Neural cell (in vitro differentiated cells): ENCODE measurements at regions not wholly inside any gene's neighbourhood (a gene's known extent, or its start where the extent isn't known, plus 50 kb on each side); places are given as distances from the start of the nearest gene placed in this dataset.

Experiments
- H2AFZ ChIP-seq: fragments of 200-600, 300-800 bp; sonication (generic), shearing (Covaris generic); 2 replicates; pipeline ENCODE4 v1.6.0; 2014; ENCODE audit warnings: low read depth, mild to moderate bottlenecking, antibody characterized with exemption, low read length, moderate library complexity
- H3F3A ChIP-seq: fragments of 200-600 bp; shearing (Covaris generic); 2 replicates; pipeline ENCODE4 v1.6.1; 2016; ENCODE audit warnings: mild to moderate bottlenecking, moderate library complexity, mixed read lengths, antibody characterized with exemption, low read length; ENCODE audit not compliant: insufficient read depth, poor library complexity, severe bottlenecking
- H3K27ac ChIP-seq: fragments of 200-600, 300-800 bp; sonication (generic), shearing (Covaris generic); 2 replicates; pipeline ENCODE4 v1.5.1; 2014; ENCODE audit warnings: mild to moderate bottlenecking, low read length, moderate library complexity
- H3K27me3 ChIP-seq: fragments of 300-800, 200-600 bp; sonication (generic), shearing (Covaris generic); 2 replicates; pipeline ENCODE4 v1.6.0; 2014; ENCODE audit warnings: mild to moderate bottlenecking, low read depth, low read length, moderate library complexity; ENCODE audit not compliant: insufficient read depth
- H3K36me3 ChIP-seq: fragments of 300-800, 200-600 bp; sonication (generic), shearing (Covaris generic); 2 replicates; pipeline ENCODE4 v1.5.1; 2014; ENCODE audit warnings: mild to moderate bottlenecking, antibody characterized with exemption, low read length, moderate library complexity; ENCODE audit not compliant: insufficient read depth
- H3K4me2 ChIP-seq: fragments of 300-800, 200-600 bp; sonication (generic), shearing (Covaris generic); 2 replicates; pipeline ENCODE4 v1.6.0; 2014; ENCODE audit warnings: mild to moderate bottlenecking, low read length
- H3K4me3 ChIP-seq: fragments of 300-800, 200-600 bp; sonication (generic), shearing (Covaris generic); 2 replicates; pipeline ENCODE4 v1.5.1; 2014; ENCODE audit warnings: mild to moderate bottlenecking, low read length, moderate library complexity
- H3K79me2 ChIP-seq: fragments of 200-600 bp; shearing (Covaris generic); replicated peaks from 2 replicates; pipeline ENCODE4 v1.6.0; 2014; ENCODE audit warnings: mild to moderate bottlenecking, low read length, moderate library complexity; ENCODE audit not compliant: insufficient read depth
- H3K9ac ChIP-seq: fragments of 300-800, 200-600 bp; sonication (generic), shearing (Covaris generic); 2 replicates; pipeline ENCODE4 v1.6.1; 2016; ENCODE audit warnings: mild to moderate bottlenecking, low read length, mixed read lengths
- H3K9me2 ChIP-seq: fragments of 200-600 bp; shearing (Covaris generic); 2 replicates; pipeline ENCODE4 v1.6.1; 2016; ENCODE audit warnings: mild to moderate bottlenecking, low read length, mixed read lengths; ENCODE audit not compliant: insufficient read depth
- H3K9me3 ChIP-seq: fragments of 200-600, 300-800 bp; sonication (generic), shearing (Covaris generic); 2 replicates; pipeline ENCODE4 v1.6.1; 2016; ENCODE audit warnings: mild to moderate bottlenecking, mixed run types, low read length, moderate library complexity, mixed read lengths
- H4K20me1 ChIP-seq: fragments of 200-600 bp; shearing (Covaris generic); 2 replicates; pipeline ENCODE4 v1.6.1; 2016; ENCODE audit warnings: mild to moderate bottlenecking, mixed run types; ENCODE audit not compliant: insufficient read depth
- CTCF ChIP-seq: fragments of 450-650 bp; IDR thresholded peaks from 2 replicates; pipeline ENCODE4 v1.5.1; 2014; ENCODE audit warnings: antibody characterized with exemption, mild to moderate bottlenecking, moderate library complexity; ENCODE audit not compliant: poor library complexity, severe bottlenecking
- EP300 ChIP-seq: fragments of 450-650 bp; conservative IDR thresholded peaks from 2 replicates; pipeline ENCODE4 v1.6.1; 2014; ENCODE audit warnings: antibody characterized with exemption, mild to moderate bottlenecking, moderate library complexity; ENCODE audit not compliant: poor library complexity, severe bottlenecking
- EZH2 ChIP-seq: fragments of 200-600, 300-800 bp; shearing (Covaris generic), sonication (generic); IDR thresholded peaks from 2 replicates; pipeline ENCODE4 v1.6.1; 2014; ENCODE audit warnings: antibody characterized with exemption, low read length, borderline replicate concordance, mild to moderate bottlenecking; ENCODE audit not compliant: insufficient read depth, poor library complexity, severe bottlenecking
- MXI1 ChIP-seq: fragments of 450-650 bp; conservative IDR thresholded peaks from 2 replicates; pipeline ENCODE4 v1.6.1; 2014; ENCODE audit warnings: antibody characterized with exemption, mild to moderate bottlenecking; ENCODE audit not compliant: poor library complexity, severe bottlenecking
- POLR2AphosphoS5 ChIP-seq: IDR thresholded peaks from 2 replicates; pipeline ENCODE4 v1.6.1; 2012
- RAD21 ChIP-seq: fragments of 450-650 bp; conservative IDR thresholded peaks from 2 replicates; pipeline ENCODE4 v1.6.1; 2014; ENCODE audit warnings: antibody characterized with exemption, mild to moderate bottlenecking, moderate library complexity
- REST ChIP-seq: IDR thresholded peaks from 2 replicates; pipeline ENCODE4 v1.6.1; 2012; ENCODE audit warnings: borderline replicate concordance
- SMC3 ChIP-seq: fragments of 450-650 bp; conservative IDR thresholded peaks from 2 replicates; pipeline ENCODE4 v1.6.1; 2014; ENCODE audit warnings: antibody characterized with exemption, mild to moderate bottlenecking, moderate library complexity; ENCODE audit not compliant: poor library complexity
- TAF1 ChIP-seq: IDR thresholded peaks from 2 replicates; pipeline ENCODE4 v1.6.1; 2012; ENCODE audit warnings: low read depth

- Histone ChIP-seq H3K79me2 (no peaks in the 10 kb centered on the region), H3K9me3 (no peaks in the 10 kb centered on the region), H3K4me3 (no peak overlapping the region), H3F3A (peaks cover 2% of the 10 kb centered on the region), H2AFZ (no peak overlapping the region), H3K4me2 (peak overlapping the region; percentile 46), H3K9ac (no peak overlapping the region), H3K9me2 (no peaks in the 10 kb centered on the region), H4K20me1 (no peaks in the 10 kb centered on the region), H3K27me3 (no peaks in the 10 kb centered on the region), H3K36me3 (no peaks in the 10 kb centered on the region), H3K27ac (peak overlapping the region; percentile 60)
- TF ChIP-seq TAF1 (no peak), RAD21 (no peak), REST (no peak), CTCF (no peak), MXI1 (no peak), POLR2AphosphoS5 (no peak), EP300 (no peak), SMC3 (no peak), EZH2 (no peak)
Observed at GRCh38 chr3:118810499-118811035, 224.1 kb downstream of the IGSF11 start.

GRCh38 chr3:118811236-118811732 lies 223.4 kb downstream of the IGSF11 start:
- Histone ChIP-seq H3K79me2 (no peaks in the 10 kb centered on the region), H3K9me3 (no peaks in the 10 kb centered on the region), H3K4me2 (peak overlapping the region; percentile 46), H3K36me3 (no peaks in the 10 kb centered on the region), H3K27ac (peak overlapping the region; percentile 60), H3K4me3 (no peak overlapping the region), H3K9me2 (no peaks in the 10 kb centered on the region), H4K20me1 (no peaks in the 10 kb centered on the region), H3F3A (no peaks in the 10 kb centered on the region), H3K27me3 (no peaks in the 10 kb centered on the region), H3K9ac (no peak overlapping the region), H2AFZ (no peak overlapping the region)
- no peak for TF ChIP-seq CTCF
- TF ChIP-seq RAD21, result peak; percentile 17
- no peak for TF ChIP-seq TAF1
- no peak for TF ChIP-seq REST
- TF ChIP-seq EP300, result no peak
